Osteoblast (primary cell): ENCODE measurements at regions not wholly inside any gene's neighbourhood (a gene's known extent, or its start where the extent isn't known, plus 50 kb on each side); places are given as distances from the start of the nearest gene placed in this dataset.

ENCODE experiments used
- DNase-seq: peaks from one replicate; pipeline ENCODE4 v3.0.0; 2011; ENCODE audit warnings: low spot score, mixed read lengths; ENCODE audit not compliant: insufficient read length; ENCODE audit errors: missing footprints
- H2AFZ ChIP-seq: 2 replicates; pipeline ENCODE4 v1.6.0; 2011; ENCODE audit warnings: mild to moderate bottlenecking, low read length
- H3K27ac ChIP-seq: 2 replicates; pipeline ENCODE4 v1.5.1; 2011; ENCODE audit warnings: mild to moderate bottlenecking, low read depth, low read length, moderate library complexity
- H3K27me3 ChIP-seq: 2 replicates; pipeline ENCODE4 v1.6.0; 2012; ENCODE audit warnings: mild to moderate bottlenecking, control low read depth, inconsistent platforms, low read length, moderate library complexity; ENCODE audit not compliant: insufficient read depth
- H3K36me3 ChIP-seq: 2 replicates; pipeline ENCODE4 v1.5.1; 2011; ENCODE audit warnings: mild to moderate bottlenecking, low read length, control low read depth, moderate library complexity; ENCODE audit not compliant: insufficient read depth
- H3K4me1 ChIP-seq: 2 replicates; pipeline ENCODE4 v1.5.1; 2011; ENCODE audit warnings: mild to moderate bottlenecking, low read length, control low read depth, moderate library complexity; ENCODE audit not compliant: insufficient read depth
- H3K4me2 ChIP-seq: 2 replicates; pipeline ENCODE4 v1.6.0; 2011; ENCODE audit warnings: mild to moderate bottlenecking, low read length; ENCODE audit not compliant: insufficient read depth
- H3K4me3 ChIP-seq: fragments of 200-600 bp; sonication (generic); 3 replicates; pipeline ENCODE4 v1.5.1; 2012; ENCODE audit warnings: mild to moderate bottlenecking, low read length, inconsistent platforms; ENCODE audit not compliant: insufficient read depth
- H3K79me2 ChIP-seq: 2 replicates; pipeline ENCODE4 v1.6.0; 2012; ENCODE audit warnings: mild to moderate bottlenecking, low read length, control low read depth, inconsistent platforms; ENCODE audit not compliant: insufficient read depth
- H3K9me3 ChIP-seq: 2 replicates; pipeline ENCODE4 v1.5.1; 2011; ENCODE audit warnings: low read depth, low read length, control low read depth
- H4K20me1 ChIP-seq: 2 replicates; pipeline ENCODE4 v1.6.0; 2012; ENCODE audit warnings: mild to moderate bottlenecking, low read length, control low read depth; ENCODE audit not compliant: insufficient read depth
- TF ChIP-seq, protein P1 (sequence below): IDR thresholded peaks from 2 replicates; pipeline ENCODE4 v1.5.1; 2011; ENCODE audit warnings: mild to moderate bottlenecking, low read depth, low read length, moderate library complexity; ENCODE audit errors: extremely low read depth

DNA sequence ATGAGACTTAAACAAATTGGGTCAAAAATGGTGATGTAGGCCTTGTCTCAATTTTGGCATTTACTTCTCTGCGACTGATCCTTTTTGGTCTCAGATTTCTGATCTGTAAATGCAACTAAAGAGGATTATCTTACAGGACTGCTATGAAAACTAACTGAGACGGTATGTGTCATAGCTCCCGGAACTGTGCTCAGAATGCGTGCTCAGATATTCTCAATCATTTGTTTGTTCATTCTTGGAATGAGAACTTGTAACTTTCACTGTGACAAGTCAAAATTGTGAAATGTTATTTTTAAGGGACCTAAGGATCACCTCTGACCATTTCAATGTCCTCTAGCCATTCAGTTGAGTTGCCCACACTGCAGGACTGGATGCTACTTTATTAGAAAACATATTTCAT is 498.2 kb upstream of the PIK3C3 start:
- Histone ChIP-seq H3K4me1 (no peaks in the 10 kb centered on the region), H3K4me3 (no peak overlapping the region), H3K27ac (no peak overlapping the region), H3K79me2 (no peaks in the 10 kb centered on the region), H2AFZ (no peak overlapping the region), H4K20me1 (no peaks in the 10 kb centered on the region), H3K4me2 (no peak overlapping the region), H3K9me3 (no peaks in the 10 kb centered on the region), H3K36me3 (no peaks in the 10 kb centered on the region), H3K27me3 (no peaks in the 10 kb centered on the region)
- peak; percentile 3 for DNase-seq
- TF ChIP-seq, protein P1, sequence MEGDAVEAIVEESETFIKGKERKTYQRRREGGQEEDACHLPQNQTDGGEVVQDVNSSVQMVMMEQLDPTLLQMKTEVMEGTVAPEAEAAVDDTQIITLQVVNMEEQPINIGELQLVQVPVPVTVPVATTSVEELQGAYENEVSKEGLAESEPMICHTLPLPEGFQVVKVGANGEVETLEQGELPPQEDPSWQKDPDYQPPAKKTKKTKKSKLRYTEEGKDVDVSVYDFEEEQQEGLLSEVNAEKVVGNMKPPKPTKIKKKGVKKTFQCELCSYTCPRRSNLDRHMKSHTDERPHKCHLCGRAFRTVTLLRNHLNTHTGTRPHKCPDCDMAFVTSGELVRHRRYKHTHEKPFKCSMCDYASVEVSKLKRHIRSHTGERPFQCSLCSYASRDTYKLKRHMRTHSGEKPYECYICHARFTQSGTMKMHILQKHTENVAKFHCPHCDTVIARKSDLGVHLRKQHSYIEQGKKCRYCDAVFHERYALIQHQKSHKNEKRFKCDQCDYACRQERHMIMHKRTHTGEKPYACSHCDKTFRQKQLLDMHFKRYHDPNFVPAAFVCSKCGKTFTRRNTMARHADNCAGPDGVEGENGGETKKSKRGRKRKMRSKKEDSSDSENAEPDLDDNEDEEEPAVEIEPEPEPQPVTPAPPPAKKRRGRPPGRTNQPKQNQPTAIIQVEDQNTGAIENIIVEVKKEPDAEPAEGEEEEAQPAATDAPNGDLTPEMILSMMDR: no peak

- H3K9me3 ChIP-seq: peaks cover 5% of the 10 kb centered on the region
- H2AFZ ChIP-seq: no peak overlapping the region
- H3K4me2 ChIP-seq: no peak overlapping the region
- TF ChIP-seq, protein P1: no peak
- H3K79me2 ChIP-seq: no peaks in the 10 kb centered on the region
- DNase-seq: no peak
- H3K4me3 ChIP-seq: no peak overlapping the region
- H3K36me3 ChIP-seq: no peaks in the 10 kb centered on the region
- no peaks in the 10 kb centered on the region for H3K4me1 ChIP-seq
- no peak overlapping the region for H3K27ac ChIP-seq
- no peaks in the 10 kb centered on the region for H4K20me1 ChIP-seq
- H3K27me3 ChIP-seq: no peaks in the 10 kb centered on the region
Observed at GRCh38 chr18:41449612-41450011, 505.4 kb upstream of the PIK3C3 start.

- Histone ChIP-seq H3K36me3 (no peaks in the 10 kb centered on the region), H3K27ac (no peak overlapping the region), H3K79me2 (no peaks in the 10 kb centered on the region), H3K4me3 (no peak overlapping the region), H4K20me1 (no peaks in the 10 kb centered on the region), H3K4me2 (no peak overlapping the region), H2AFZ (no peak overlapping the region), H3K9me3 (no peaks in the 10 kb centered on the region), H3K4me1 (no peaks in the 10 kb centered on the region), H3K27me3 (no peaks in the 10 kb centered on the region)
- DNase-seq: no peak
- TF ChIP-seq, protein P1: no peak
Observed at GRCh38 chr18:41444943-41445342, 510.1 kb upstream of the PIK3C3 start.

DNA sequence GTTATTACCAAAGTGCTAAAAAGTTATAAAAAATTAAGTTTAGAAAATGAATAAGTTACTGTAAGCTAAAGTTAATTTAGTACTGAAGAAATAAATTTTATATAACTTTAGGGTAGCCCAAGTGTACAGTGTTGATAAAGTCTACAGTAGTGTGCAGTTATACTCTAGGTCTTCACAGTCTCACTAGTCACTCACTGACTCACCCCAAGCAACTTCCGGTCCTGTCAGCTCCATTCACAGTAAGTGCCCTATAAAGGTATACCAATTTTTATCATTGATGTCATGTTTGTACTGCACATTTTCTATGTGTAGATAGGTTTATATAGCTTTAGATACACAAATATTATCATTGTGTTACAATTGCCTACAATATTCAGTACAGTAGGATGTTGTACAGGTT is 518.3 kb upstream of the PIK3C3 start:
- H3K4me3 ChIP-seq: no peak overlapping the region
- no peaks in the 10 kb centered on the region for H3K4me1 ChIP-seq
- H3K36me3 ChIP-seq: no peaks in the 10 kb centered on the region
- no peak overlapping the region for H3K27ac ChIP-seq
- no peak overlapping the region for H3K4me2 ChIP-seq
- no peak for DNase-seq
- TF ChIP-seq, protein P1: no peak
- no peak overlapping the region for H2AFZ ChIP-seq
- H4K20me1 ChIP-seq: no peaks in the 10 kb centered on the region
- no peaks in the 10 kb centered on the region for H3K9me3 ChIP-seq
- no peaks in the 10 kb centered on the region for H3K79me2 ChIP-seq
- H3K27me3 ChIP-seq: no peaks in the 10 kb centered on the region
